OCI-LY3 (cell line): ENCODE measurements at regions not wholly inside any gene's neighbourhood (a gene's known extent, or its start where the extent isn't known, plus 50 kb on each side); places are given as distances from the start of the nearest gene placed in this dataset.
A peak's percentile ranks its signal among the peaks of the same experiment; 100 is the strongest.

Experiments
- H2AFZ ChIP-seq: fragments of 200-600, 300-600 bp; shearing (Covaris generic); 2 replicates; pipeline ENCODE4 v1.6.0; 2014; ENCODE audit warnings: antibody characterized with exemption, low read depth, low read length
- H3K27ac ChIP-seq: fragments of 200-600, 300-600 bp; sonication (generic); 2 replicates; pipeline ENCODE4 v1.5.1; 2014; ENCODE audit warnings: mild to moderate bottlenecking, low read length, moderate library complexity, mixed read lengths
- H3K27me3 ChIP-seq: fragments of 200-600, 300-600 bp; sonication (generic); 2 replicates; pipeline ENCODE4 v1.6.1; 2014; ENCODE audit warnings: low read depth, low read length, mixed read lengths
- H3K36me3 ChIP-seq: fragments of 200-600, 300-600 bp; sonication (generic); replicated peaks from 2 replicates; pipeline ENCODE3; 2014; ENCODE audit warnings: low read depth, low read length, mixed read lengths
- H3K4me1 ChIP-seq: fragments of 300-600, 200-600 bp; sonication (generic); 2 replicates; pipeline ENCODE4 v1.6.1; 2014; ENCODE audit warnings: low read length, mixed read lengths
- H3K4me2 ChIP-seq: fragments of 200-600, 300-600 bp; sonication (generic); 2 replicates; pipeline ENCODE4 v1.6.1; 2014; ENCODE audit warnings: low read length, mixed read lengths
- H3K4me3 ChIP-seq: fragments of 300-600, 200-600 bp; sonication (generic); 2 replicates; pipeline ENCODE4 v1.5.1; 2014; ENCODE audit warnings: antibody characterized with exemption, mild to moderate bottlenecking, low read length, moderate library complexity
- H3K79me2 ChIP-seq: fragments of 300-600, 200-600 bp; shearing (Covaris generic); 2 replicates; pipeline ENCODE4 v1.6.1; 2014; ENCODE audit warnings: mild to moderate bottlenecking, low read length, mixed read lengths
- H3K9ac ChIP-seq: fragments of 300-600, 200-600 bp; shearing (Covaris generic); 2 replicates; pipeline ENCODE4 v1.6.0; 2014; ENCODE audit warnings: mild to moderate bottlenecking, low read length, moderate library complexity
- H3K9me3 ChIP-seq: fragments of 200-600, 300-600 bp; shearing (Covaris generic); 2 replicates; pipeline ENCODE4 v1.6.1; 2014; ENCODE audit warnings: low read length, mixed read lengths; ENCODE audit not compliant: insufficient read depth
- H4K20me1 ChIP-seq: fragments of 200-600, 300-600 bp; sonication (generic); 2 replicates; pipeline ENCODE4 v1.6.1; 2016; ENCODE audit warnings: low read length, mixed read lengths; ENCODE audit not compliant: insufficient read depth
- EZH2phosphoT487 ChIP-seq: fragments of 200-600 bp; shearing (Covaris generic); IDR thresholded peaks from 2 replicates; pipeline ENCODE4 v1.6.1; 2018; ENCODE audit warnings: antibody characterized with exemption, mixed run types, low read depth
- TF ChIP-seq, protein P1 (sequence below): fragments of 200-600, 300-600 bp; sonication (generic); IDR thresholded peaks from 2 replicates; pipeline ENCODE4 v1.5.1; 2014; ENCODE audit warnings: antibody characterized with exemption, low read length, low read depth

DNA sequence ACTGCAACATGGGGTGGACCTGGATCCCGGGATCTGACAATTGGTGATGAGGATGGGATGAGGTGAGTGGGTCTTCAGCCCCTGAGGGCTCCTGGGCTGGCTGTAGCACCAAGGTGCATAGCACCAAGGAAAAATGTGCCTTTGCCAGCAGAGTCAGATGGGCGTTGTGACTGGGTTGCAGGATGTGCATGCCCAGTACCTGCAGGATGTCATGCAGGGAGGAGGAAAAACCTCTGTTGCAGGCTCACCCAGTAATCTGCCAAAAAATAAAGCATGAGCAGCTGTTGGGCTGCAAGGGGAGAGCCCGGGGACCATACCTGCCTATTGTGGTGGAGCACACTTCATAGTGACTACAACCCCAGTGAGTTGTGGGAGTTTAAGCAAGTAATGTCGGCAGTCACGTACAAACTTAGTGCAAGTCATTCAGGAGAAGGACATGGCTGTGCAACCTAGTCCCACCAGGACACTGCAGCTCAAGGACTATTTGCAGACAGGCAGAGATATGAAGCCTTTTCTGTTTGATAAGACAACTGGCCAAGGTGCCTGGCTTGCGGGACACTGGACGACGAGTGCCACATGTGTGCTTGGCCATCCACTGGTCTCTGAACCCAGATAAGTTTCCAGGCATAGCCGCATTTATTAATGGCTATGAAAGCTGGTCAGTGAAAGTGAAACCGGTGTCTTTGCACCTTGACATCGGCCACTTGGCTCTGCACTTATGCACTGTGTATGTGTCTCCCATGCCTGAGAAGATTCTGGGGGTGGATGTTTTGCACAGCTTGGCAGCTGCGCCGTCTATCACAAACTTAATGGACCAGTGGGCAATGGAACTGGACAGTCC is 499.8 kb downstream of the KCNJ2 start:
- Histone ChIP-seq H3K4me2 (no peak overlapping the region), H2AFZ (no peak overlapping the region), H3K27ac (no peak overlapping the region), H3K9me3 (no peaks in the 10 kb centered on the region), H3K4me3 (no peak overlapping the region), H3K79me2 (no peaks in the 10 kb centered on the region), H3K4me1 (no peaks in the 10 kb centered on the region), H3K27me3 (no peaks in the 10 kb centered on the region), H4K20me1 (no peaks in the 10 kb centered on the region), H3K9ac (no peak overlapping the region), H3K36me3 (no peaks in the 10 kb centered on the region)
- no peak for TF ChIP-seq EZH2phosphoT487
- TF ChIP-seq, protein P1, sequence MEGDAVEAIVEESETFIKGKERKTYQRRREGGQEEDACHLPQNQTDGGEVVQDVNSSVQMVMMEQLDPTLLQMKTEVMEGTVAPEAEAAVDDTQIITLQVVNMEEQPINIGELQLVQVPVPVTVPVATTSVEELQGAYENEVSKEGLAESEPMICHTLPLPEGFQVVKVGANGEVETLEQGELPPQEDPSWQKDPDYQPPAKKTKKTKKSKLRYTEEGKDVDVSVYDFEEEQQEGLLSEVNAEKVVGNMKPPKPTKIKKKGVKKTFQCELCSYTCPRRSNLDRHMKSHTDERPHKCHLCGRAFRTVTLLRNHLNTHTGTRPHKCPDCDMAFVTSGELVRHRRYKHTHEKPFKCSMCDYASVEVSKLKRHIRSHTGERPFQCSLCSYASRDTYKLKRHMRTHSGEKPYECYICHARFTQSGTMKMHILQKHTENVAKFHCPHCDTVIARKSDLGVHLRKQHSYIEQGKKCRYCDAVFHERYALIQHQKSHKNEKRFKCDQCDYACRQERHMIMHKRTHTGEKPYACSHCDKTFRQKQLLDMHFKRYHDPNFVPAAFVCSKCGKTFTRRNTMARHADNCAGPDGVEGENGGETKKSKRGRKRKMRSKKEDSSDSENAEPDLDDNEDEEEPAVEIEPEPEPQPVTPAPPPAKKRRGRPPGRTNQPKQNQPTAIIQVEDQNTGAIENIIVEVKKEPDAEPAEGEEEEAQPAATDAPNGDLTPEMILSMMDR = no peak

DNA sequence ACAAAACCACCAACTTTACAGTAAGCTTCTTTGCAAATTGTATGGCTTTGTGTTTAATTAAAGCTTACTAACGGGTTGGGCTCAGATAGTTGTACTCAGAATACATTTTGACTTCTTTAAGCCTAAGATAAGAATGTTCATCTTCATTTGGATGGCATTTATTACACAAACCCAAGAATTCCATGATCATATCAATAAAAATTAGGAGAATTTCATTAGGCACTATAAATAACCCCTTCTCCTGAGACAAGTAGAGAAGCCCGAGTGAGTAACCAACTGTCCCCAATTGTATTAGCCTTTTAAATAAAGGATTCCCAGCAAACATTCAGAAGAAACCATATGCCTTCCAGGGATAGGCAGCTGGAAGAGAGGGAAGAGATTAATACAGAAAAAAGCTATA is 504.7 kb downstream of the KCNJ2 start:
- no peak overlapping the region for H3K27ac ChIP-seq
- peaks cover 10% of the 10 kb centered on the region for H3K4me1 ChIP-seq
- no peak for TF ChIP-seq EZH2phosphoT487
- TF ChIP-seq, protein P1 = no peak
- H2AFZ ChIP-seq = no peak overlapping the region
- H3K9me3 ChIP-seq = no peaks in the 10 kb centered on the region
- H4K20me1 ChIP-seq = no peaks in the 10 kb centered on the region
- H3K4me3 ChIP-seq = no peak overlapping the region
- H3K79me2 ChIP-seq = no peaks in the 10 kb centered on the region
- H3K9ac ChIP-seq = no peak overlapping the region
- no peaks in the 10 kb centered on the region for H3K36me3 ChIP-seq
- no peaks in the 10 kb centered on the region for H3K27me3 ChIP-seq
- no peak overlapping the region for H3K4me2 ChIP-seq

DNA sequence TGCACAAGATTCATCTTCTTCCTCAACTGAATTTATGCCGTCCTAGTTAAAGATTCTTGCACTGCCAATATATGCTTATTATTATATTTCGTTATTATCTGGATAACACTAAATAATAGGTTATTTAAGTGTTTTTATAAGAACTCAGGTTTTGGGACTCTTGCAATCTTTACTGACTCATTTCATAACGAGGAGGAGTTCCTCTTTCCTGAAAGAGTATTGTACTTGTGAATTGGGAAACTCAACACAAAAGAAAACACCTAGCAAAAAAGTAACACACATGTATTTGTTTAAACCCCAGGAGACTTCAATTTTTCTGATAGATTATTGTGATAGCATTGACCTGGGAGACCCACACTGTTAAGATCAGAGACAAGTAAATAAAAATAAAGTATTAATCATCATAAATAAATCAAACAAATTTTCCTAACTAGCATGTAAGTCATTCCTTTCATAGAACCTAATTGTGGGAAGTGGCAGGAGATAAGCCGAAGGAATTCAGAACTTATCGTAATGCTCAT is 505.8 kb downstream of the KCNJ2 start:
- Histone ChIP-seq H4K20me1 (no peaks in the 10 kb centered on the region), H3K36me3 (no peaks in the 10 kb centered on the region), H3K9ac (no peak overlapping the region), H3K4me2 (no peak overlapping the region), H3K27ac (no peak overlapping the region), H3K27me3 (no peaks in the 10 kb centered on the region), H3K4me3 (no peak overlapping the region), H2AFZ (no peak overlapping the region), H3K9me3 (no peaks in the 10 kb centered on the region), H3K79me2 (no peaks in the 10 kb centered on the region), H3K4me1 (peaks cover 10% of the 10 kb centered on the region)
- TF ChIP-seq, protein P1 = no peak
- TF ChIP-seq EZH2phosphoT487 = no peak

DNA sequence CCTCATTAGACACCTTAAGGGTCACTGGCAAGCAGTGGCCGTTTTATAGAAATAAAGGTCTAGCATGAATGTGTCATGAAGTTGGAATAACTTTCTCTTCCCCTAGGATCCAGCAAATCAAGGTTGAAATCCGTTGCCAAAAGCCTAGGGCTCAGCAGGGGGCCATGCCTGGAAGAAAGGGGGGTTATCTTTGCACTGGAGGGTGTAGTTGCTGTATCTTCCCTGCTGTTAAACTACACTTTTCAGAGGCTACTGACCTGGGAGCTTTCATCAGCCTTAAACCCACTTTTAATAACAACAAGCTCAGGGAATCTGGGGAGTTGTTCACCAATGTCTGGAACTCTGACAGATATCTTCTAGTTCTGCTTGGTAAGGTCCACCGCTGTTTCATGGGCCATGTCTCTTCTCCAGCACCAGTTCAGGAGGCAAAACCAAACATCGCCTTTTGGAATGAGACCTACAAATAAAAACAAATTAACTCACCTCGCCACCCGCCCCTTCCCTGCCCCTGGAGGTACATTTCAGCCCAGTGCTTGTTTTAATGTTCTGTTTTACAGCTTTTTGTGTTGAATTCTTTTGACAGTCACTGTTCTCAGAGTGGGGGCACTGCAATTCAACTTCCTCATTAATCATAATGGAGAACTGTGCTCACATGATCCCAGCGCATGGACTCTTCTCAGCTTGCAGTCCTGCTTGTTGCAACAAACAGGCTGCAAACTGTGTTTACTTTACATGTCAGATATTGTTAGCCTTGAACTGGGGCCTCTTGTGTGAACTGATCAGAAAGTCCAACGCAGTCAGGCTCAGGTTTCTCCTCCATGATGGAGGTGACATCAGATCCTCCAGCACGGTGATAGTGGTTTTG is 508.7 kb downstream of the KCNJ2 start:
- no peaks in the 10 kb centered on the region for H3K79me2 ChIP-seq
- H2AFZ ChIP-seq = peak overlapping the region; percentile 13; the same call in 1 of the 2 replicates
- TF ChIP-seq, protein P1 = no peak
- TF ChIP-seq EZH2phosphoT487 = no peak

More for the DNA sequence above, 508.7 kb downstream of the KCNJ2 start:
- Histone ChIP-seq H3K9ac (no peak overlapping the region), H3K4me3 (no peak overlapping the region), H3K9me3 (no peaks in the 10 kb centered on the region), H3K4me2 (no peak overlapping the region), H3K27me3 (no peaks in the 10 kb centered on the region), H3K36me3 (no peaks in the 10 kb centered on the region), H3K27ac (no peak overlapping the region), H3K4me1 (peaks cover 10% of the 10 kb centered on the region), H4K20me1 (no peaks in the 10 kb centered on the region)
